Thoracic aorta (tissue), 2 donors: ENCODE measurements at regions not wholly inside any gene's neighbourhood (a gene's known extent, or its start where the extent isn't known, plus 50 kb on each side); places are given as distances from the start of the nearest gene placed in this dataset.

Source experiments
- ATAC-seq: fragments of 150-250 bp; one replicate; pipeline ENCODE4 v1.8.0; 2017; ENCODE audit warnings: low read depth; ENCODE audit not compliant: insufficient number of reproducible peaks, low FRiP score
- DNase-seq: peaks from one replicate; pipeline ENCODE4 v3.0.0-alpha.2; 2020; ENCODE audit warnings: low spot score
- H3K27ac ChIP-seq, 2 donors: fragments of 200-600 bp; sonication (generic); 1 replicate in 1 of 2; 2 replicates in 1 of 2; pipeline ENCODE4 v1.5.1; 2016; ENCODE audit warnings: mild to moderate bottlenecking in 2 of 2, moderate library complexity in 2 of 2
- H3K27me3 ChIP-seq: fragments of 200-600 bp; sonication (generic); replicated peaks from 2 replicates; pipeline ENCODE4 v1.6.0; 2016; ENCODE audit warnings: mild to moderate bottlenecking; ENCODE audit not compliant: insufficient read depth
- H3K36me3 ChIP-seq: fragments of 200-600 bp; sonication (generic); one replicate; pipeline ENCODE4 v1.5.1; 2016
- H3K4me1 ChIP-seq, 2 donors: fragments of 200-600 bp; sonication (generic); 1 replicate in 1 of 2; 2 replicates in 1 of 2; pipeline versions ENCODE4 v1.5.1 to v1.6.0; 2016; ENCODE audit warnings: low read depth in 2 of 2, mild to moderate bottlenecking in 1 of 2; ENCODE audit not compliant: control insufficient read depth in 1 of 2
- H3K4me3 ChIP-seq: fragments of 200-600 bp; sonication (generic); 2 replicates; pipeline ENCODE4 v1.5.1; 2016; ENCODE audit warnings: mild to moderate bottlenecking
- H3K9me3 ChIP-seq: fragments of 200-600 bp; sonication (generic); 2 replicates; pipeline ENCODE4 v1.5.1; 2016
- TF ChIP-seq, protein P1 (sequence below): fragments of 200-600 bp; sonication (generic); IDR thresholded peaks from one replicate; pipeline ENCODE4 v1.5.1; 2019; ENCODE audit warnings: antibody characterized with exemption

DNA sequence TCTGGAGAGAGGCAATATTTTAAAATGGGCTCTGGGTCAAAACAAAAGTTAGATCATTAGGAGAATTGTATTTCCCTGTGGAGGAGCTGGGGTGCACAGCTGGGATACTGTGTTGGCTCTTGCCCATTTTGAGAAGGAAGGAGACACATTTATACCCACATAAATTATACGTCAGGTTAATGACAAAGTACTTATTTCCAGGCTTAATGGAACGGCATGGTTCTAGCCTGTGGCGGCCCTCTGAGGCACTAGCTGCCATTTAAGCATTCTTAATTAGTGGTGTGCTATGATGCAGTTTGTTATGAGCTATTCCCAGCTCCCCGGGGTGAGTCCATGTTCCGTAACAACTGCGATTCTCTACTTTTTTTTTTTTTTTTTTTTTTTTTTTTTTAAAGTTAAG lies 193.5 kb downstream of the SEC23IP start:
- TF ChIP-seq, protein P1, sequence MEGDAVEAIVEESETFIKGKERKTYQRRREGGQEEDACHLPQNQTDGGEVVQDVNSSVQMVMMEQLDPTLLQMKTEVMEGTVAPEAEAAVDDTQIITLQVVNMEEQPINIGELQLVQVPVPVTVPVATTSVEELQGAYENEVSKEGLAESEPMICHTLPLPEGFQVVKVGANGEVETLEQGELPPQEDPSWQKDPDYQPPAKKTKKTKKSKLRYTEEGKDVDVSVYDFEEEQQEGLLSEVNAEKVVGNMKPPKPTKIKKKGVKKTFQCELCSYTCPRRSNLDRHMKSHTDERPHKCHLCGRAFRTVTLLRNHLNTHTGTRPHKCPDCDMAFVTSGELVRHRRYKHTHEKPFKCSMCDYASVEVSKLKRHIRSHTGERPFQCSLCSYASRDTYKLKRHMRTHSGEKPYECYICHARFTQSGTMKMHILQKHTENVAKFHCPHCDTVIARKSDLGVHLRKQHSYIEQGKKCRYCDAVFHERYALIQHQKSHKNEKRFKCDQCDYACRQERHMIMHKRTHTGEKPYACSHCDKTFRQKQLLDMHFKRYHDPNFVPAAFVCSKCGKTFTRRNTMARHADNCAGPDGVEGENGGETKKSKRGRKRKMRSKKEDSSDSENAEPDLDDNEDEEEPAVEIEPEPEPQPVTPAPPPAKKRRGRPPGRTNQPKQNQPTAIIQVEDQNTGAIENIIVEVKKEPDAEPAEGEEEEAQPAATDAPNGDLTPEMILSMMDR: no peak
- Histone ChIP-seq H3K9me3 (no peaks in the 10 kb centered on the region), H3K36me3 (no peaks in the 10 kb centered on the region), H3K4me1 (no peaks in the 10 kb centered on the region), H3K27me3 (no peaks in the 10 kb centered on the region), H3K27ac (no peak overlapping the region), H3K4me3 (no peak overlapping the region)
- DNase-seq: no peak
- ATAC-seq: no peak

DNA sequence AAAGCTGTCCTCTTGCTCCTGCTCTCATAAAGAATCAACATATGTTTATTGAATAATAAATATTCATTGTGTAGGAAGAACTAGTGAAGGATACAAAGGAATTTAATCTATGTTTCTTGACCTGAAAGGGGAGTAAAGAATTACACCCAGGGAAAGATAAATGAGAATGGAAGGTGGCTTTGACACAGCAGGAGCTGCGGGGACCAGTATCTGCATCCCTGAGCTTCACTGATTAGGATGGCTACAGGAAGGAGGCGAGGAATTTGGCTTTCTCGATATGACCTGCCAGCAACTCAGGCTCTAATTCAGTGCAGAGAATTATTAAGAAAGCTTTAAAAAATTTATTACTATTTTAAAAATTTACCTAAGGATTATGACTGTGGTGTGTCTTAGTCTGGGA lies 194.6 kb downstream of the SEC23IP start:
- Histone ChIP-seq H3K36me3 (no peaks in the 10 kb centered on the region), H3K4me1 (no peaks in the 10 kb centered on the region), H3K27ac (no peak overlapping the region), H3K9me3 (no peaks in the 10 kb centered on the region), H3K4me3 (no peak overlapping the region), H3K27me3 (no peaks in the 10 kb centered on the region)
- ATAC-seq (no peak), DNase-seq (no peak)
- TF ChIP-seq, protein P1: no peak

DNA sequence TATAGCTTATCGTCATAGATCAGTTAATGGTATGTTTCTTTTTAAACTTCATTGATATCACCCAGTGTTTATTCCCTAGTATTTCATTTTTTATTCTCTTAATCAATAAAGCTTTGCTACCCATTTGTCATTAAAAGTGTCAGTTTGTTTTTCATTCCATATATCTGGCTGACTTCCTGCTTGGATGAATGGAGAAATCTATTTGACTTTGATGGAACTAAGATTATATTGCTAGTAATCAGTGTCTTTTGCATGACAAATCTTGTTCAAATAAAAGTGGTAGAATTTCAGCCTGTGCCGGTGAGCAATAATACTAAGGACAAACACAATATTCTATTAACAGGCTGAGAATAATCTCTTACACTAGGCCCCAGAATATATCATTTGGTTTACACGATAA lies 203.3 kb downstream of the SEC23IP start:
- DNase-seq (no peak), ATAC-seq (no peak)
- Histone ChIP-seq H3K9me3 (no peaks in the 10 kb centered on the region), H3K4me1 (no peaks in the 10 kb centered on the region), H3K27ac (no peak overlapping the region), H3K27me3 (no peaks in the 10 kb centered on the region), H3K4me3 (no peak overlapping the region), H3K36me3 (no peaks in the 10 kb centered on the region)
- TF ChIP-seq, protein P1: no peak

DNA sequence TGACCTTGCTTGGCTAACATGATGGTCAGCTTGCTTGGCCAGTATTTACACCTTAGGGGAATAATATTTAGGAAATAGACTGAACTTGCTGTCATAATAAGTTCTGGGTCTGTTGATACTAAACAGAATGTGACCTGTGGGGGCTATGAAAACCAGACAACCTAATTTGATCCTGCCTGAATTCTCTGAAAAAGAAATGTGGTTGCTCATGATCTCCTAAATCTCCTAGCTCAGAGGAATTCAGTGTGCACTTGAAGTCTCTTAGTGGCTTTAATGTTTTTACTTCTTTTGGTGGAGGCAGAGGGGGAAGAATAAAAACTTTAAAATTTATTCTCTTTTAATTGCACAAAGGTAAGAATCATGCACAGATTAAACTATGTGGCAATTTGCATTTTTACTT lies 205.2 kb downstream of the SEC23IP start:
- TF ChIP-seq, protein P1: no peak
- Histone ChIP-seq H3K27ac (no peak overlapping the region), H3K9me3 (no peaks in the 10 kb centered on the region), H3K36me3 (no peaks in the 10 kb centered on the region), H3K27me3 (no peaks in the 10 kb centered on the region), H3K4me3 (no peak overlapping the region), H3K4me1 (no peaks in the 10 kb centered on the region)
- ATAC-seq (no peak), DNase-seq (no peak)

DNA sequence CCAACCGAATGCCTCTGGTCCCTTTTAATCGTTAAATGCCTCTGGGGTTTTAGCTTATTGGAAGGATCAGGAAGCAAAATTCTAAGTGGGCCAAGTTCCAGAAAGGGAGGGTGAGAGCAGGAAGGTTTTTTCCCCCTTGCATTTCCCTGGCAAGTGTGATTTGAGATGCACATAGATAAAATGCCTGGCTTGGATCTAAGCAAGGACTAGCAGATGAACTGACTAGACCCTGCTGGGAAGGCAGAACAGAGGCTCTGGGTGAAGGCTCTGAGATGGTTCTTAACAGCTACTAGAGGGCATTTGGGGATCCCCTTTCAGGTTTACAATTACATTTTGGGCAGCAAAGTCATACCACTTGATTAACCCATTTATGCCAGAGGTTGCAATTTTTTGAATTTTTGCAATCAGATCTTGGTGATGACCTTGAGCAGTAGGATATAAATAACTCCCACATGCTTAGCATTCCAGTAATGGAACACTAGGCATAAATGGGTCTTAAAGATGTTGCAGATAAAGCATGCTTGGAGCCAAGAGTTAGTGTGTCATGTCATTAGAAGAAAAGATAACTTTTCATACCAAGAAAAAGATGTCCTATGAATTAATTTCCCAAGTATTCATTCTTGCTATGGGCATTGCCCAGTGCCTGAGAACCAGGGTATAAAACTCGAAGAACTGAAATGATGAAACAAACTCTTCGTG lies 205.9 kb downstream of the SEC23IP start:
- TF ChIP-seq, protein P1: no peak
- Histone ChIP-seq H3K36me3 (no peaks in the 10 kb centered on the region), H3K27ac (no peak overlapping the region), H3K4me1 (no peaks in the 10 kb centered on the region), H3K4me3 (no peak overlapping the region), H3K9me3 (no peaks in the 10 kb centered on the region), H3K27me3 (no peaks in the 10 kb centered on the region)
- ATAC-seq (no peak), DNase-seq (no peak)
